ENCODE measurements at regions not wholly inside any gene's neighbourhood (a gene's known extent, or its start where the extent isn't known, plus 50 kb on each side); places are given as distances from the start of the nearest gene placed in this dataset.
"Not testable (repeated sequence)": the region's sequence is repeated elsewhere in the genome, so short reads cannot be mapped to it uniquely, and the experiment has no call there.

DNA sequence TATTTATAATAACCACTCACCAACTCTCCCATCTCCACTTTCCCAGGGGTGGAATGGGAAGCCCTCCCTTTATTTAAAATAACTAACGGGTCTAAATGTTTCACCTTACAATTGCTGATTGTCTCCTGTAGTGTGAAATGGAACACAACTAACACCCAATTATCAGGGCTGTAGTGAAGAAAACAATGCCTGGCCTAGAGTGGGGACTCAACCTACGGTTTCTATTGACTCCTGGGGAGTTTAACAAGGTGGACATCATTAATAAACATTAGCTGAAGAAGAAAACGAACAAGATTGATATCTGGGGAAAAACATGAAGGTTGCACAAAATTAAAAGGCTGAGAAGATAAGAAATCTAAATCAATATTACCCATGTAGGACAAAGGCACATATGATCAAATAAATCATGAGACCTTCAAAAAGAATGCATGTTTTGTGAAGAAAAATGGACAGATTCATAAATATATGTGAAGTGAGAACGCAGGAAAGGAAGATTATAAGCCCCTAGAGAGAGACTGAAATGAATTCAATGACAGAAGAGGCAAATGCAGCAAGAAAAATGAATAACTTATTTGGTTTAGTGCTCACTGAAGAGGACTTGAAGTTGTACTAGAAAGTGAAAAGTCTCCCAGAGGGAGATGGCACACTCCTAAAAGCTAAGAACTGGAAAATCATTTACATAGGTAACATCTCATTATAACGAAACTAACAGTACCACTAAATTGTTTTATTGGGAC lies 593.0 kb upstream of the AADAT start:
- TF ChIP-seq SPI1 (IDR thresholded peaks at IDR 0.05; ENCODE audit: low read depth, low read length) (no peak), POLR2A (IDR thresholded peaks at IDR 0.05; ENCODE audit: low read depth, low read length) (no peak), POLR2AphosphoS5 (IDR thresholded peaks at IDR 0.05; ENCODE audit: low read depth, low read length) (no peak), PAX5 (IDR thresholded peaks at IDR 0.05; ENCODE audit: insufficient read depth, low read length, severe bottlenecking) (no peak), TAF1 (IDR thresholded peaks at IDR 0.05; ENCODE audit: low read depth, low read length) (no peak), POU2F2 (IDR thresholded peaks at IDR 0.05; ENCODE audit: low read depth, low read length) (no peak)
- DNase-seq (ENCODE audit: insufficient read length, low spot score) (no peak), FAIRE-seq (no peak)

- not testable (repeated sequence) for FAIRE-seq; DNase-seq (ENCODE audit: insufficient read length, low spot score)
Measured at GRCh38 chr4:170682087-170682486, 592.3 kb upstream of the AADAT start.

GRCh38 chr4:170675568-170676262 lies 586.0 kb upstream of the AADAT start:
- no peak for DNase-seq (ENCODE audit: insufficient read length, low spot score)
- no peak for FAIRE-seq
- no peak for TF ChIP-seq POLR2A (IDR thresholded peaks at IDR 0.05; ENCODE audit: low read depth, low read length)

- FAIRE-seq = no peak
- DNase-seq (ENCODE audit: insufficient read length, low spot score) = no peak
Measured at GRCh38 chr4:170674176-170674575, 584.4 kb upstream of the AADAT start.

DNA sequence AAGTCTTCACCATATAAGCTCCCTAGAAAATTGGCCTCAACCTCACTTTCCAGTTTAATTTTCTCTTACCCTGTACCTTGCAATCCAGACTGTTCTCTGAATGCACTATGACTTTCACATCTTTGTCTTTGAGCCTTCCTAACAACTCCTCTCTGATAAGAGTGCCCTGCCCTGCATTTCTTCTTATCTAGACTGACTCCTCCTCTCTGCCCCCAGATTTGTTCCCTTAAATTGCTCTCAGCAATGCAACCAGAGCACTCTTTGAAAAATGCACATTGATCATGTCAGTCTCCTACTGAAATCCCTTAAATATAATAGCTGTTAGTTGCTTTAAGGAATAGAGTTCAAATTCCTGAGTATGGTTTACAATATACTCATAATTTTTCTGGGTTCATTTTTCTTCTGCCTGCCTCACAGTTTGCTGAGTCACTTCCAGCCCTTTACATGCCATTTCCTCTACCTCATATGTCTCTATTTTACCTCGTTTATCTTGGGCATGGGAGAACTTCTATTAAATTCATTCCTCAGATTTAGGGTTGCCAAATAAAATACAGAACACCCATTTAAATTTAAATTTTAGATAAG lies 582.7 kb upstream of the AADAT start:
- no peak for TF ChIP-seq POLR2AphosphoS5 (IDR thresholded peaks at IDR 0.05; ENCODE audit: low read depth, low read length)
- FAIRE-seq = no peak
- no peak for DNase-seq (ENCODE audit: insufficient read length, low spot score)

More at GRCh38 chr4:170674176-170674575, 584.4 kb upstream of the AADAT start:
- TF ChIP-seq PAX5 (IDR thresholded peaks at IDR 0.05; ENCODE audit: insufficient read depth, low read length, severe bottlenecking) = no peak
- no peak for TF ChIP-seq SPI1 (IDR thresholded peaks at IDR 0.05; ENCODE audit: low read depth, low read length)
- no peak for TF ChIP-seq POLR2A (IDR thresholded peaks at IDR 0.05; ENCODE audit: low read depth, low read length)
- no peak for TF ChIP-seq POU2F2 (IDR thresholded peaks at IDR 0.05; ENCODE audit: low read depth, low read length)
- no peak for TF ChIP-seq POLR2AphosphoS5 (IDR thresholded peaks at IDR 0.05; ENCODE audit: low read depth, low read length)
- no peak for TF ChIP-seq TAF1 (IDR thresholded peaks at IDR 0.05; ENCODE audit: low read depth, low read length)

DNA sequence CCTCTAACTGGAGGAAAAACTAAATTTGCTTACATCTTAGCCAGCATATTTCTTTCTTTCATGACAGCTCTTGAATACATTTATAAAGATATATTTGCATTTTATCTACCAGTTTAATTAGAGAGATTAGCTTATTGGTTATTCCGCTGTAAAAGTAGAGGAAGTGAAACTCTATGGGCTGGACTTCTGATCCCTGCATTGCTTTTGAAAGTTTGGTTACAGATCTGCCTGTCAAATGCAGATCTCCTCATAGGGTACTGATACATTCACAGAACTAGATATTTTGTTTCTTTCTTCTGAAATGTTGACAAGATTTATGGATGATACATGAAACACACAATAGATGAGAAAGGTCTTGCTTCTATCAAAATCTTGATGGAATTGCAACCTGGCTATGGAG lies 581.4 kb upstream of the AADAT start:
- TF ChIP-seq SPI1 (IDR thresholded peaks at IDR 0.05; ENCODE audit: low read depth, low read length) (peak; percentile 72), POLR2AphosphoS5 (IDR thresholded peaks at IDR 0.05; ENCODE audit: low read depth, low read length) (no peak)
- DNase-seq (ENCODE audit: insufficient read length, low spot score) = no peak
- FAIRE-seq = no peak

GRCh38 chr4:170667814-170668213 lies 578.1 kb upstream of the AADAT start:
- no peak for TF ChIP-seq SPI1 (IDR thresholded peaks at IDR 0.05; ENCODE audit: low read depth, low read length)
- no peak for TF ChIP-seq TAF1 (IDR thresholded peaks at IDR 0.05; ENCODE audit: low read depth, low read length)
- no peak for TF ChIP-seq POU2F2 (IDR thresholded peaks at IDR 0.05; ENCODE audit: low read depth, low read length)
- no peak for TF ChIP-seq POLR2AphosphoS5 (IDR thresholded peaks at IDR 0.05; ENCODE audit: low read depth, low read length)
- no peak for TF ChIP-seq POLR2A (IDR thresholded peaks at IDR 0.05; ENCODE audit: low read depth, low read length)
- DNase-seq (ENCODE audit: insufficient read length, low spot score) (no peak), FAIRE-seq (no peak)

DNA sequence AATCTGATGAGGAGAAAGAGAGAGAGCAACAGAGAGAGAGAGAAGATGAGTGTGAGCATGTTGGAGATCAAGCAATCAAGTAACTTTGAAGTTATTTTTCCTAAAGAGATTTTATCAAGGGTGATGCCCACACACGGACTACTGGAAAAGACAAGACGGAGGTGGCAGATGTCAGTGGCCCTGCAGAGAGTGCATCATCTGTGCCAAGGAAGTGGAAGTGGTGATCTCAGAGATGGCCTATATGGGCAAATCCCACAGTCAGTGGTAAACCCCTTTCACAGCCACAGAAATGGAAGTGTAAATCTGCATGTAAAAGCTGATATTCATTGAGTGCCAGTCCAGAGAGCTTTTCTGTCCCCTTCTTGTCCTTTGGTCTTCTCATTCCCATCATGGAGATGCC lies 577.2 kb upstream of the AADAT start:
- TF ChIP-seq SPI1 (IDR thresholded peaks at IDR 0.05; ENCODE audit: low read depth, low read length) = no peak
- no peak for TF ChIP-seq POLR2AphosphoS5 (IDR thresholded peaks at IDR 0.05; ENCODE audit: low read depth, low read length)
- FAIRE-seq = no peak
- no peak for DNase-seq (ENCODE audit: insufficient read length, low spot score)

DNA sequence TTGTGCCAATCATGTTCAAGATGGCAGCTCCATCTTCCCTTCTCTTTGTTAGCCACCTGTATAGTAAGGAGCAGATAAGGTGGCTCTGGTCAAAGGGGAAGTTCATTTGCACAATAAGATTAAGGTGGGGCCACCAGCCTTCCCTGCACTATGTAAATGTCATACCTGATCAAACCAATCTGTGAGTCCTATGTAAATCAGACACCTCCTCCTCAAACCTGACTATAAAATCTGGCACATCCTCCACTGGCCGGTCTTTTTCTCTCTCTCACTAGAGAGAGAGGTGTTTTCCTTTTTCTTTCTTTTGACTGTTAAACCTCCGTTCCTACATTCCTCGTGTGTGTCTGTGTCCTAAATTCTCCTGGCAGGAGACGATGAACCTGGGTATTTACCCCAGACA lies 572.5 kb upstream of the AADAT start:
- TF ChIP-seq POLR2AphosphoS5 (IDR thresholded peaks at IDR 0.05; ENCODE audit: low read depth, low read length) (no peak), POU2F2 (IDR thresholded peaks at IDR 0.05; ENCODE audit: low read depth, low read length) (no peak), TAF1 (IDR thresholded peaks at IDR 0.05; ENCODE audit: low read depth, low read length) (no peak), SPI1 (IDR thresholded peaks at IDR 0.05; ENCODE audit: low read depth, low read length) (no peak), POLR2A (IDR thresholded peaks at IDR 0.05; ENCODE audit: low read depth, low read length) (no peak), PAX5 (IDR thresholded peaks at IDR 0.05; ENCODE audit: insufficient read depth, low read length, severe bottlenecking) (no peak)
- FAIRE-seq (no peak), DNase-seq (ENCODE audit: insufficient read length, low spot score) (no peak)

- no peak for DNase-seq (ENCODE audit: insufficient read length, low spot score)
- FAIRE-seq = no peak
- TF ChIP-seq POLR2AphosphoS5 (IDR thresholded peaks at IDR 0.05; ENCODE audit: low read depth, low read length) (no peak), SPI1 (IDR thresholded peaks at IDR 0.05; ENCODE audit: low read depth, low read length) (no peak), POU2F2 (IDR thresholded peaks at IDR 0.05; ENCODE audit: low read depth, low read length) (no peak), PAX5 (IDR thresholded peaks at IDR 0.05; ENCODE audit: insufficient read depth, low read length, severe bottlenecking) (no peak), POLR2A (IDR thresholded peaks at IDR 0.05; ENCODE audit: low read depth, low read length) (no peak), TAF1 (IDR thresholded peaks at IDR 0.05; ENCODE audit: low read depth, low read length) (no peak)
Measured at GRCh38 chr4:170657761-170658160, 568.0 kb upstream of the AADAT start.

- DNase-seq (ENCODE audit: insufficient read length, low spot score) = no peak
- FAIRE-seq = no peak
- TF ChIP-seq POLR2AphosphoS5 (IDR thresholded peaks at IDR 0.05; ENCODE audit: low read depth, low read length) (no peak), PAX5 (IDR thresholded peaks at IDR 0.05; ENCODE audit: insufficient read depth, low read length, severe bottlenecking) (no peak), SPI1 (IDR thresholded peaks at IDR 0.05; ENCODE audit: low read depth, low read length) (no peak), POLR2A (IDR thresholded peaks at IDR 0.05; ENCODE audit: low read depth, low read length) (no peak), TAF1 (IDR thresholded peaks at IDR 0.05; ENCODE audit: low read depth, low read length) (no peak), POU2F2 (IDR thresholded peaks at IDR 0.05; ENCODE audit: low read depth, low read length) (no peak)
Measured at GRCh38 chr4:170656506-170656905, 566.8 kb upstream of the AADAT start.

All from GM12891 (cell line).